NAMALWA (cell line): ENCODE measurements at regions not wholly inside any gene's neighbourhood (a gene's known extent, or its start where the extent isn't known, plus 50 kb on each side); places are given as distances from the start of the nearest gene placed in this dataset.

Source experiments
- DNase-seq: peaks from one replicate; pipeline ENCODE4 v3.0.0-alpha.2; 2015; ENCODE audit warnings: low spot score

DNA sequence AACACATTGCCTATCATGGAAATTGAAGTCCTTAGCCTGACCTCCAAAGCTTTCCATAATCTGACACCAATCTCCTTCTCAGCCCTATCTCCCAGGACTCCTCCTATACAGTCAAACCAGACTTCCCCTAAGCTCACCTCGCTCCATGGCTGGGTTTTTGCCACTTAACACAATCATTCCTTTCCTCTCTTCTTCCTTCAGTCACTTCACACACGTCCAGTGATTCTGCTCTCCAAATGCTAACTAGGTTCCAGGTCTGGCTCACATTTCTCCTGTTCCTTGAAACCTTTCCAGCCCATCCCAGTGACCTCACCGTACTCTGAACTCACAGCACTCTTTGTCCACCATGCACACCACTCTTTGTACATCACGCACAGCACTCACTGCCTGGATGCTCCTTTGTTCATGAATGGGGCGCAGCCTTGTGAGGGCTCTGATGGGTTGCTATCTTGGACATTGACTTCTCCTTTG is 98.4 kb downstream of the GLUL start:
- DNase-seq: no peak

- DNase-seq: no peak
Measured at GRCh38 chr1:182292193-182292741, 99.3 kb downstream of the GLUL start.

GRCh38 chr1:182291584-182292192 is 99.9 kb downstream of the GLUL start:
- no peak for DNase-seq

- DNase-seq: no peak
Measured at GRCh38 chr1:182288749-182289604, 102.6 kb downstream of the GLUL start.

- DNase-seq: no peak
Measured at GRCh38 chr1:182286761-182287160, 104.8 kb downstream of the GLUL start.

DNA sequence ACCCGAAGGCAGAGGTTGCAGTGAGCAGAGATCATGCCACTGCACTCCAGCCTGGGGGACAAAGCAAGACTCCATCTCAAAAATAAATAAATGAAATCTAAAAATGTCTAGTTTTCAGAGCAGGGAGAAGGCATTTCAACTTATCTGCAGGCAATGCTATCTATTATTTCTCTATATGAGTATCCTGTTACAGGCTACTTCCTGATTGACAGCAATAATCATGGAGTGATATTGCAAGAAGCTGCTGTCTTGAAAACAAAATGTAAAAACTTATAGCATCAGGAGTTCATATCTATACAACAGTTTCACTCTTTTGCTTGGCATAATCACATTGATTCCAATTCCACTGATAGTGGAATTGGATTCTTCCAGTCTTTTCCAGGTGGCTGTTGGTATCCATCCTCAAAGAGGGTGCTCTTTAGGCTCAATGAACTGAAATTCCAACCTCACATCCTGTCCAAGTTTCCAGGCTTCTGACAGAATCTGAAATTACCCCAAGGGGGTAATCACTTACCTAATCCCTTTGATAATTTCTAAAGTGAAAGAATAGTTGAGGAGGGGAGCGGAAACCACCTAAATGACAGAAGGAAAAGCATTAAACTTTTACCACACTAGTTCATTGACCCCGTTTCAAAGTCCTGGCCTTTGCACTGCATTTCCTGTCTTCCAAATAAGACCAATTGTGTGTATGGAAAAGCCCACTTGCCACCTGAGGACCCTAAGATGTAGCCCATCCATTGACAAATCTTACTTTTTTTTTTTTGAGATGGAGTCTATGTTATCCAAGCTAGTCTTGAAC is 107.6 kb downstream of the GLUL start:
- no peak for DNase-seq

DNA sequence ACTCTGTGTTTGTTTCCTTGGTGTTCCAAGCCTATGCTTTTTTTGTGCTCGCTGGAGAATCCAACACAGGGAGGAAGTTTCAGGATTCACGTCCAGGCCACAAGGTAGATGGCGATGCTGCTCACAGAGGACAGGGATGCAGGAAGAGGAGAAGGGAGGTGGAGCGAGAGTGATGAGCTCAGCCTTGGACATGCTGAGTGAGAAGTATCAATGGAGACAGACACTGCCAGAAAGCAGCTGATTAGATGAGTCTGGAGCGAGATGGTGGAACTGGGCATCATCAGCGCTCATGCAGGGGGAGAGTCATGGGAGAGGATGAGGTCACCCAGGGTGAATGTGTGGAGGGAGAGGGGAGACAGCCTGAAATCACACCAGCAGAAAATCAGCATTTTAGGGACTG is 110.0 kb downstream of the GLUL start:
- DNase-seq: no peak

DNA sequence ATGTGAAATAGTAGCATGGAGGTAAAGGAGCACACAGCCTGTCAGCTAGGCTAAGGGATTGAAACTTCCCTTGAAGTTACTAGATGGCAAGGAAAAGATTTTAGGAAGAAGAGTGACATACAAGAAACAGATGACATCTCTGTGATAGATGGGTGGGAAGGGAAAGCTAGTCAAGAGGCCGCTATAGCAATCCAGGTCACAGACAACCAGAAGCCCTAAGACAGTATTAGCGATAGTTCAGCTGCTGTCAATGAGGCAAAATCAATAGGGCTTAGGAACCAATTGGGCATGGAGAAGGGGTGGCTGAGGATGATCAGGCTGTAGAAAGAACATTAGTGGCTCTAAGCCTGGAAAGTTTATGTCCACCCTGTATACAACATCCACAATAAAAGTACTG is 111.1 kb downstream of the GLUL start:
- DNase-seq: no peak

DNA sequence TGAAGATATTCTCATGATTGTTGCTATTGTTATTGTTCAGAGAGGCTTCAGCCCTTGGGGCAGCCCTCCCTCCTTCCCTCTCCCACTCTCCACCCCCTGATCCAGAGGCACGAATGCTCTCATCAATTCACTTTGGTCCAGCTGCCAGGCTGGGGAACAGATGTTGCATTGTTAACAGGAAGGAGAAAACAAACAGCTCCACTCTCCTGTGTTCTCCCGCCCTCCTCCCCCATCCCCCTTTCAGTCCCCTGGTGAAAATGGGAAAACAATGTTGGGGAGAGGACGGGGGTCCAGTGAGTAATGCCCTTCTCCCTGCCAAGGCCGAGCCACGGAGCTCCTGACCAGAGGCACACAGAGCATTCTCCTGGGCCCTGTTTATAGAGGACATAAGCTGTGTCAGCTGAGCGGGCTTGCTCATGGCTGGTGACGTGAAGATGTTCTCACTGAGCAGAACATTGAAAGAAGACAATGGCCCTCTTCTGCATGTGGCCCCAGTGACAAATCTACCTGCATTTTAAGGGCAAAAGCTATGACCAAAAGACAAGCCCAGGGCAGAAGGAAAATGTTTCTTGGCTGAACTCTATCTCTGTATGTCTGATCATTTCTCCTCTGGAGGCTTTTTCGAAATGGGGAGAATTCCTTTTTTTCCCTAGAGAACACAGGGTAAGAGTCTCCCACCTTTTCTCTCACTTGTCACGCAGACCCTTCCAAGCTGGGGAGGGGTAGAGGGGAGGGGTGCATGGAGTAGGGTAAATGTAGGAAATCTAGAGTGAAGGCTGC is 111.7 kb downstream of the GLUL start:
- DNase-seq: no peak

DNA sequence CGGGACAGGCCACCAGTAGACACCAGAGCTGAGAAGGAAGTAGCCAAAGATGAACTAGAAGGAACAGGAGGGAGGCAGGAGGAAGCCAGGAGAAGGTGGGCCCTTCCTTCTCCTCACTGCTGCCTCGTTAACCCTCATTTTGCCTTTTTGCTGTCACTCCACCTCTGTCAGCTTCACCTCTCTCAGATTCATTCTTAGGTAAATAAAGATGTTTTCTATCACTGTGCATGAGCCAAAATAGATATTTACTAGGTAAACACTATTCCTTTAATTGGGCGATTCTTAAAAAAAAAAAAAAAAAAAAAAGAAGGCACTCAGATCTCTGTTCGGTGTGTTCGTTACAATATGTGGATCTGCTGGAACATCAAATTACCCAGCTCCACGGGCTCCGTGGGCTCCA is 112.3 kb downstream of the GLUL start:
- DNase-seq: no peak

DNA sequence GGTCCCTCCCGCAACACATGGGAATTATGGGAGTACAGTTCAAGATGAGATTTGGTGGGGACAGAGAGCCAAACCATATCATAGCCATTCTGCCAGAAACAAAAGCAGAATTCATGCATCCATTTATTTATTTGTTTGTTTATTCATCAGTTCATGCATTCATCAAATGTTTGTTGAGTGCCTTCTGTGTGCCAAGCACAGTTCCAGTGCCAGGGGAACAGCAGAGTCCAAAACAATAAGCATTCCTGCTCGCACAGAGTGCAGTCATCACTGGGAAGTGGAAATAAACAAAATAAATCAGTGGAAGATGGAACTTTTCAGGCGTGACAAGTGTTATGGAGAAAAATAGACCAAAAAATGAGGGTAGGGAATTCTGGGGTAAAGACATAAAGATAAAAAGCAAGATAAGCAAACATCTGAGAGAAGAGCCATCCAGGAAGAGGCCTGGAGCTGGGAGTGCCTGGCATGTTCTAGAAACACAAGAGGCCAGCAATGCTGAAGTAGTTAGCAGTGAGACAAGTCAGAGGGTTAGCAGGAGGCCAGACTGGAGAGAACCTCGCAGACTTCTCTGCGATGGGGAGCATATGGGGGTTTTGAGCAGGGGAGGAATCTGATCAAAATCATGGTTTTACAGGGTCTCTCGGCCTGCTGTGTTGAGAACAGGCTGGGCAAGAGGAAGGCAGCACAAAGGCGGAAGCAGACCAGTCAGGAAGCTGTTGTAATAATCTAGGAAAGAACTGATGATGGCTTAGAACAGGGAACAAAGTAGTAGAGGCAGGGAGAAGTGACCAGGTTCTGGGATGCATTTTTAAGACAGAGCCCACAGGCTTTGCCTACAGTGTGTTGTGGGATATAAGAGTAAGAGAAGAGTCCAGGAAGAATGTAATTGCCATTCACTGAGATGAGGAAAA is 113.2 kb downstream of the GLUL start:
- no peak for DNase-seq

- DNase-seq: no peak
Measured at GRCh38 chr1:182275271-182275670, 116.3 kb downstream of the GLUL start.

DNA sequence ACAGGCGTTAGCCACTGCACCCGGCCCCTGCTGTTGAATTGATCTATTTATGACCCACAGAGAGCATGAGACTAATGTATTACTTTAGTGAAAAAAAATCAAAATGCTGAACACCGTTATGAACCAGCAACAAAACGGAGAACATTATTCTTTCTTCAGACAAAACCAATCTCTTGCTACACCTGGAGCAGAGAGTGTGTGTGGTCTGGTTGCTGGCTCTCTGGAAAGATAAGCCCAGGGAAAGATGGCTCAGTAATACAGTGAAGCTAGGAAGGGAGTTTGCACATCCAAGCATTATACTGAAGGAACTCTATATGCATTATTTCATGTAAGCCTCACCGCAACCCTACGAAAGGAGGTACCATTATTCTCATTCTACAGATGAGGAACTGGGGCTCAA is 117.0 kb downstream of the GLUL start:
- DNase-seq: no peak

GRCh38 chr1:182270731-182271130 is 120.9 kb downstream of the GLUL start:
- no peak for DNase-seq

- DNase-seq: no peak
Measured at GRCh38 chr1:182269097-182269496, 122.5 kb downstream of the GLUL start.

- DNase-seq: no peak
Measured at GRCh38 chr1:182268669-182269068, 122.9 kb downstream of the GLUL start.

- DNase-seq: no peak
Measured at GRCh38 chr1:182264185-182264584, 127.4 kb downstream of the GLUL start.

DNA sequence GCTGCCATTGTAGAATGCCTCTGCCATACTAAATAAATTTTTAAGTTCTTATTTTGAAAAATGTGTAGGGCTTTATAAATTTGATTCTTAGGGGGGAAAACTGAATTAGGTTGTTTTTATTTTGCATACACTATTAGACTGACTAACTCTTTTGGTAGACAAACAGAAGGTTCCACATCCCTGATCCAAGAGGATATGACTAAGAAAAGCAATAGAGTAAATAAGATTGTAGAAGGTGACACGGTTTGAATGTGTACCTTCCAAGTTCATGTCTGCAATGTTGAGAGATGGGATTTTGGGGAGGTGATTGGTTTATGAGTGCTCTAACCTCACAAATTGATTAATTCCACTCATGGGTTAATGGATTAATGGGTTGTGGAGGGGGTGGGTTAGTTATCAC is 127.9 kb downstream of the GLUL start:
- DNase-seq: no peak

- DNase-seq: no peak
Measured at GRCh38 chr1:182262425-182262824, 129.2 kb downstream of the GLUL start.

DNA sequence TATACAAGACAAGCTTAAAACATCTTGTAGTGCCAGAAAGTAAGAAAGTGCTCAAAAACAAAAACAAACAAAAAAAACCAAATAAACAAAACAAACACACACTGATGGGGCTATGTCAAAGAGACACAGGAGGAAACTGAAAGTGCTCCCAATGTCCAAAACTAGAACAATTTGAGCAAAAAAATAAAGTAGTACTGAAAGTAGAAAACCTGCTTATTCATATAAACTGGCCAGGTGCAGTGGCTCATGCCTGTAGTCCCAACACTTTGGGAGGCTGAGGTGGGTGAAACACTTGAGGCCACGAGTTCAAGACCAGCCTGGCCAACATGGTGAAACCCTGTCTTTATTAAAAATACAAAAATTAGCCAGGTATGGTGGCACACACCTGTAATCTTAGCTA is 129.9 kb downstream of the GLUL start:
- DNase-seq: no peak

DNA sequence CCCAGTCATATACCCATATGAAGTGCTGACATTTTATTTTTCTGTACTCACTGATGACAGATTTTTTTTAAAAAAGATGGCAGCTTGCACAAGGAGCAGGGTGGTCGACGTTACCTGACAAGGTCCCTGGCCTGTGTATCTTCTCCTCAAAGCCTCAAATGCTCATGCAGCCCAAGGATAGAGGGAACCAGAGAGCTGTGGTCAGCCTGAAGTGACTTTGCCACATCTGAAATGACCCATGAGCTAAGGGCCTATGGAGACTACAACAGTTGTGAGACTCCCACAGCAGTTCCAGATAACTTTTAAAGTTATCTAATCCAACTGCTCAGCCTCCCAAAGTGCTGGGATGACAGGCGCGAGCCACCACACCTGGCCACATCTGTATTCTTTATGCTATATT is 131.1 kb downstream of the GLUL start:
- no peak for DNase-seq
